ENCODE measurements at regions not wholly inside any gene's neighbourhood (a gene's known extent, or its start where the extent isn't known, plus 50 kb on each side); places are given as distances from the start of the nearest gene placed in this dataset.

DNA sequence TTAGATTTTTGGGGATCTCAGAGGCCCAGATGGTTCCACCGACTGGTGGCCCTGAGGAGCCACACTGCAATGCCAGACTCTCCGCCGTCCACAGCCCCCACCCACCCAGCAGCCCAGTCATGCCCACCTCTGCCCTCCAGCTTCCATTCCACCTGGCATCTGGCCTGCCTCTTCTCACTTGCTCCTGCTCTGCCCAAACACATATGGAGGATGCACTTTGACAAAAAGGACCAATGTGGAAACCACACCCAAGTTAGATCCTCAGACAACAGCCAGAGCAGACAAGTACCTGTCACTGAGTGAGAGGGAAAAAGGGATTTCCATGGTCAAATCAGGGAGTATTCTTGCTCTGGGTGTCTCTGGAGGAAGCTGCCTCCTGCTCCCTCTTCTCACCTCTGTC lies 120.6 kb upstream of the NXT1 start:
- intact Hi-C loops (cut with micrococcal nuclease), result no loop called here
- peaks cover 16% of the 10 kb centered on the region for H3K9me3 Mint-ChIP-seq

GRCh38 chr20:23228912-23229311 lies 121.7 kb upstream of the NXT1 start:
- Mint-ChIP-seq H3K27me3 (ENCODE audit: insufficient read depth) (peaks cover 6% of the 10 kb centered on the region), H3K27ac (no peak overlapping the region), H3K9me3 (peaks cover 16% of the 10 kb centered on the region), H3K36me3 (ENCODE audit: low read depth) (no peaks in the 10 kb centered on the region), H3K4me3 (no peak overlapping the region), H3K4me1 (ENCODE audit: low read depth) (no peaks in the 10 kb centered on the region)
- intact Hi-C loops (cut with micrococcal nuclease), result no loop called here
- no peak for DNase-seq (ENCODE audit: low spot score)

More for the DNA sequence above, 120.6 kb upstream of the NXT1 start:
- no peak overlapping the region for H3K27ac Mint-ChIP-seq
- DNase-seq (ENCODE audit: low spot score), result no peak
- H3K4me1 Mint-ChIP-seq (ENCODE audit: low read depth), result no peaks in the 10 kb centered on the region
- no peaks in the 10 kb centered on the region for H3K36me3 Mint-ChIP-seq (ENCODE audit: low read depth)
- H3K27me3 Mint-ChIP-seq (ENCODE audit: insufficient read depth), result peaks cover 6% of the 10 kb centered on the region
- no peak overlapping the region for H3K4me3 Mint-ChIP-seq

DNA sequence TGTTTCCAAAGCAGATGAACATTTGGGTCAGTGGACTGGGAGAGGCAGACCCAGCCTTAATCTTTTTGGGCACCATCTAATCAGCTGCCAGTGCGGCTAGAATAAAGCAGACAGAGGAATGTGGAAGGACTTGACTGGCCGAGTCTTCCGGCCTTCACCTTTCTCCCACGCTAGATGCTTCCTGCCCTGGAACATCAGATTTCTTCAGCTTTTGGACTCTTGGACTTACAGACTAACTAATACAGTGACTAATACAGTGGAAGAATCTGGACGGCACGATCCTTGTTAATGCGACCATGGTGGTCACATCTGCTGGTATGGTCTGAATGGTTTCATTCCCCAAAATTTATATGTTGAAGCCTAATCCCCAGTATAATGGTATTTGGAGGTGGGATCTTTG lies 122.6 kb upstream of the NXT1 start:
- peaks cover 16% of the 10 kb centered on the region for H3K9me3 Mint-ChIP-seq
- H3K4me3 Mint-ChIP-seq, result no peak overlapping the region
- no peaks in the 10 kb centered on the region for H3K36me3 Mint-ChIP-seq (ENCODE audit: low read depth)
- DNase-seq (ENCODE audit: low spot score), result no peak
- peaks cover 6% of the 10 kb centered on the region for H3K27me3 Mint-ChIP-seq (ENCODE audit: insufficient read depth)
- H3K4me1 Mint-ChIP-seq (ENCODE audit: low read depth), result no peaks in the 10 kb centered on the region
- intact Hi-C loops (cut with micrococcal nuclease), result no loop called here
- H3K27ac Mint-ChIP-seq, result no peak overlapping the region

DNA sequence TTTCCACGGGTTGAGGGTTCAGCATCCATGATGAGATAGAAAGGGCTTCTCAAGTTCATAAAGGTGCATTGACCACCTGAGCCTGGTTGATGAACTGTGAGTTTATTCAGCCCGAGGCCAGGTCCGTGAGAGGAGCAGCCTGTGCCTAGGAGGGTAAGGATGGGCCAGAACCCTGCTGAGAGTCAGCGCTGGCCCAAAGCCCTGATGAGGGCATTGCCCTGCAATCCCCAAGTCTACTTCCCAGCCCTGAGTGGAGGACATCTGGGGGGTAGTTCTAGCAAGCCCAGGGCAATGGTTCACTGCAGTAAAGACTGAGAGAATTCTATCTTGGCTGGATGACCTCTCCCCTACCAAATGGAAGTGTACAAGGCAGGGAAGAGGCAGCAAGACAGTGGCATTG lies 123.3 kb upstream of the NXT1 start:
- peaks cover 10% of the 10 kb centered on the region for H3K9me3 Mint-ChIP-seq

GRCh38 chr20:23226612-23227265 lies 123.9 kb upstream of the NXT1 start:
- H3K27ac Mint-ChIP-seq, result no peak overlapping the region
- no peaks in the 10 kb centered on the region for H3K36me3 Mint-ChIP-seq (ENCODE audit: low read depth)
- H3K4me3 Mint-ChIP-seq, result no peak overlapping the region
- no peaks in the 10 kb centered on the region for H3K4me1 Mint-ChIP-seq (ENCODE audit: low read depth)
- intact Hi-C loops (cut with micrococcal nuclease), result no loop called here
- H3K27me3 Mint-ChIP-seq (ENCODE audit: insufficient read depth), result peaks cover 6% of the 10 kb centered on the region
- peaks cover 10% of the 10 kb centered on the region for H3K9me3 Mint-ChIP-seq
- DNase-seq (ENCODE audit: low spot score), result no peak

More for the DNA sequence above, 123.3 kb upstream of the NXT1 start:
- no peaks in the 10 kb centered on the region for H3K36me3 Mint-ChIP-seq (ENCODE audit: low read depth)
- intact Hi-C loops (cut with micrococcal nuclease), result no loop called here
- peaks cover 6% of the 10 kb centered on the region for H3K27me3 Mint-ChIP-seq (ENCODE audit: insufficient read depth)
- no peak overlapping the region for H3K27ac Mint-ChIP-seq
- H3K4me1 Mint-ChIP-seq (ENCODE audit: low read depth), result no peaks in the 10 kb centered on the region
- H3K4me3 Mint-ChIP-seq, result no peak overlapping the region
- no peak for DNase-seq (ENCODE audit: low spot score)

DNA sequence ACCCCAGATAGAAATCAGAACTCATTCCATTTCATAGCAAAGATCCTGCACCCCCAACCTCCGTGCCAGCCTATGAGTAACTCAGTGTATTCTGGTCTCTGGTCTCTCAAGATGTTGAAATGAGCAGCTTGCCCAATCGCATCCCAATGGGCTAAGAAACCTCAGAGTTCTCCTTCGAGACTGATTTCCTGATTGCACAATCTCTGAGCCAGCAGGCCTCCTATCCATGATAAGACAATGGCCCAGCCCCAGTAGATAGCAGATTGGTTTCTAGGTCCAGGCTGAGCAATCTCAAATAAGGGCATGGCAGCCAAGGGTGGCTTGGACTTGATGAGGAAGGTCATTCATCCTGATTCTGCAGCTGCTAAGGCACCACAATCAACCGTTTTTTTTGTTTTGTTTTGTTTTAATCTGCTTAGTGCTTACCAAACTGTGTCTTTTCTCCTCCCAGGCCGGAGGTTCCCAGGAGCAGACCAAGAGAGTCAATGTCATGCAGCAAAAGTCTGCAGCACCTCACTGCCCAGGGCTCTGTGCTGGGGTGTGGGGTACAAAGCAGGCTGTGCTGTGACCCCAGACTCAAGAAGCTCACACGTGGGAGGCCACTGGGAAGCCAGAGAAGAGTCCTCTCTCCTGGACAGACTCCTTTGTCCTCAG lies 125.1 kb upstream of the NXT1 start:
- intact Hi-C loops (cut with micrococcal nuclease), result no loop called here
- Mint-ChIP-seq H3K4me1 (ENCODE audit: low read depth) (no peaks in the 10 kb centered on the region), H3K36me3 (ENCODE audit: low read depth) (no peaks in the 10 kb centered on the region), H3K4me3 (no peak overlapping the region), H3K9me3 (peaks cover 12% of the 10 kb centered on the region), H3K27ac (no peak overlapping the region), H3K27me3 (ENCODE audit: insufficient read depth) (peaks cover 6% of the 10 kb centered on the region)
- no peak for DNase-seq (ENCODE audit: low spot score)

GRCh38 chr20:23224806-23225205 lies 125.8 kb upstream of the NXT1 start:
- peaks cover 6% of the 10 kb centered on the region for H3K27me3 Mint-ChIP-seq (ENCODE audit: insufficient read depth)
- H3K4me3 Mint-ChIP-seq, result no peak overlapping the region
- no peak for DNase-seq (ENCODE audit: low spot score)
- intact Hi-C loops (cut with micrococcal nuclease), result no loop called here
- no peak overlapping the region for H3K27ac Mint-ChIP-seq
- no peaks in the 10 kb centered on the region for H3K36me3 Mint-ChIP-seq (ENCODE audit: low read depth)
- H3K9me3 Mint-ChIP-seq, result peaks cover 12% of the 10 kb centered on the region
- no peaks in the 10 kb centered on the region for H3K4me1 Mint-ChIP-seq (ENCODE audit: low read depth)

DNA sequence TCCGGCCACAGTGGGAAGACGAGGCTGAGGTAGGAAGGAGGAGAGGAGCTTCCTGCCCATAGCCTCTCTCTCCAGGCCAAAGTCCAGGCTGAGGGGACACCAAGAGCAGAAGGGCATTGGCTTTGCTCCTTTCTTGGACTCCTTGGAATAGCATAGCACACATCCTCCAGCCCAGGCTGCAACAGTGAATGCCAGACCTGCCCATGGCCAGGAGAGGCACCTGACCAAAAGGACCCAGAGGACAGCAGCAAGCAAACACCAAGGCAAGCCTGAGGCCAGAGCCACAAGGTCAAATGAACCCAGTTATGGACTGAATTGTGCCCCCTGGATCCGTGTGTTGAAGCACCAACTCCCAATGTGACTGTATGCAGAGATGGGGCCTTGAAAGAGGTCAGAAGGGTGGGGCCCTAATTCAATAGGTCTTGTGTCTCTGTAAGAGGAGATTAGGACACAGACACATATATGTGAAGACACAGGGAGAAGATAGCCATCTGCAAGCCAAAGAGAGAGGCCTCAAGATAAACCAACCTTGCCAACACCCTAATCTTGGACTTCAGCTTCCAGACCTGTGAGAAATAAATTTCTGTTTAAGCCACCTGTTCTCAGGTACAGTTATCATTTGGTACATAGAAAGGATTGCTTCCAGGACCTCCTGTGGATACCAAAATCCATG lies 126.5 kb upstream of the NXT1 start:
- Mint-ChIP-seq H3K4me1 (ENCODE audit: low read depth) (no peaks in the 10 kb centered on the region), H3K27me3 (ENCODE audit: insufficient read depth) (peaks cover 6% of the 10 kb centered on the region), H3K27ac (no peak overlapping the region), H3K9me3 (peaks cover 12% of the 10 kb centered on the region), H3K36me3 (ENCODE audit: low read depth) (no peaks in the 10 kb centered on the region), H3K4me3 (no peak overlapping the region)
- DNase-seq (ENCODE audit: low spot score), result no peak
- intact Hi-C loops (cut with micrococcal nuclease), result no loop called here

GRCh38 chr20:23222531-23223200 lies 127.9 kb upstream of the NXT1 start:
- H3K4me3 Mint-ChIP-seq, result no peak overlapping the region
- peaks cover 10% of the 10 kb centered on the region for H3K27me3 Mint-ChIP-seq (ENCODE audit: insufficient read depth)
- no peaks in the 10 kb centered on the region for H3K36me3 Mint-ChIP-seq (ENCODE audit: low read depth)
- DNase-seq (ENCODE audit: low spot score), result no peak
- H3K4me1 Mint-ChIP-seq (ENCODE audit: low read depth), result no peaks in the 10 kb centered on the region
- no peak overlapping the region for H3K27ac Mint-ChIP-seq
- intact Hi-C loops (cut with micrococcal nuclease), result no loop called here
- H3K9me3 Mint-ChIP-seq, result peaks cover 12% of the 10 kb centered on the region

- Mint-ChIP-seq H3K36me3 (ENCODE audit: low read depth) (no peaks in the 10 kb centered on the region), H3K4me1 (ENCODE audit: low read depth) (no peaks in the 10 kb centered on the region), H3K4me3 (no peak overlapping the region), H3K27me3 (ENCODE audit: insufficient read depth) (peaks cover 7% of the 10 kb centered on the region), H3K27ac (no peak overlapping the region), H3K9me3 (peaks cover 8% of the 10 kb centered on the region)
- intact Hi-C loops (cut with micrococcal nuclease), result no loop called here
- DNase-seq (ENCODE audit: low spot score), result no peak
Observed at GRCh38 chr20:23217023-23217422, 130.9 kb upstream of the CD93 start.

DNA sequence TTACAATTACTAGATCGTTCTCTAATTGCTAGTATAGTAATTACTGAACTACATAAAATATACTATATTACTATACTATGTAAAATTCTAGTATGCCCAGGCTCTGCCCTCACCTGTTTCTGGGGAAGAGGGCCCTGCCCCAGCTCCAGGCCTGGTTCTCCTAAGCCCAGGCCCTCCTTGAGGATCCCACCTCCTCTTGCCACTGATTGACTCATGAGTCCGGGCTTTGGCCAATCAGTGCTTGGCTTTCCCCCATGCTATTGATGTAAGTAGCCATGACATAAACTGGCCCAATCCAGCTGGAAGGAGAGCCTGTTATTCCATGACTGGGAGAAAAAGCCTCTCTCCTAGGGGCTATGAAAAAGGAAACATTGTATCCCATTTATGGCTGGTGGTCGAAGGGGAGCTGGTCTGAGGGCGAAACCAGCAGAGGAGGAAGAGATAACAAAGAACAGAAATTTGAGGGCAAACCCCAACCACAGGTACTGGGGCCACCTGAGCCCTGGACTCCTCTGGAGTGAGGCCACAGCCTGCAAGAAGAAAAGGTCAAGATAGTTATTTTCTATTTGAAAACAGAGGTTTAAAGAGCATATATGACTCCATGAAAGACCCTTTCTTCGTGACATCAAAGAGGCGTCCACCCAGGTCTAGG lies 129.3 kb upstream of the CD93 start:
- intact Hi-C loops (cut with micrococcal nuclease), result no loop called here
- H3K4me3 Mint-ChIP-seq, result no peak overlapping the region
- no peak overlapping the region for H3K27ac Mint-ChIP-seq
- H3K36me3 Mint-ChIP-seq (ENCODE audit: low read depth), result no peaks in the 10 kb centered on the region
- no peaks in the 10 kb centered on the region for H3K9me3 Mint-ChIP-seq
- no peak for DNase-seq (ENCODE audit: low spot score)
- no peaks in the 10 kb centered on the region for H3K4me1 Mint-ChIP-seq (ENCODE audit: low read depth)
- peaks cover 7% of the 10 kb centered on the region for H3K27me3 Mint-ChIP-seq (ENCODE audit: insufficient read depth)

DNA sequence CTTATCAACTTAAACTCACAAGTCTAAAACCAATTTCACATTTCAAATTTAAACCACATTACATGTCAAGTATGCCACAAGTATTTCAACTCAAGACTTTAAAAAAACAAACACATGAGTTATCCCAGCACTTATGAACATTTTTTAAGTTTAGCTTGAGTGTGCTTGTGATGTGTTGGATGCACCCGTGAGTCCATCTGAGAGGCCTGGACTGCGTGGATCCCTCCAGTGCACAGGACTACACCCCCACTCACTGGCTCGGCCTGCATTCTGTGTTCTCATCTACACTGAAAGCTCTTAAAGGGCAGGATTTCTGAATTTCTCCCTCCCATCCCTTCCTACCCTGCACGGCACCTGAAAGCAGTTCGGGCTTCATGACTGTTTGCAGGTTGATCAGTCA lies 128.8 kb upstream of the CD93 start:
- DNase-seq (ENCODE audit: low spot score), result no peak
- H3K4me3 Mint-ChIP-seq, result no peak overlapping the region
- no peaks in the 10 kb centered on the region for H3K9me3 Mint-ChIP-seq
- intact Hi-C loops (cut with micrococcal nuclease), result no loop called here
- H3K27me3 Mint-ChIP-seq (ENCODE audit: insufficient read depth), result peaks cover 7% of the 10 kb centered on the region
- H3K27ac Mint-ChIP-seq, result no peak overlapping the region
- no peaks in the 10 kb centered on the region for H3K36me3 Mint-ChIP-seq (ENCODE audit: low read depth)
- no peaks in the 10 kb centered on the region for H3K4me1 Mint-ChIP-seq (ENCODE audit: low read depth)

Measured in activated T-helper 1 cell treated with anti-CD3 and anti-CD28 coated beads, Interleukin-12 subunit alpha, Interleukin-12 subunit beta, Interleukin-2, Interleukin-4 antibody, amounts not matched to agents 30 ng/mL and 10 ng/mL and 1 ng/mL, durations not matched to agents 14 hours and 24 hours and 36 hours (primary cell).